COR-L47 (cell line): ENCODE measurements at regions not wholly inside any gene's neighbourhood (a gene's known extent, or its start where the extent isn't known, plus 50 kb on each side); places are given as distances from the start of the nearest gene placed in this dataset.
"Not testable (repeated sequence)": the region's sequence is repeated elsewhere in the genome, so short reads cannot be mapped to it uniquely, and the experiment has no call there.

Source experiments
- DNase-seq: peaks from one replicate; lab custom pipeline; 2025; lab: John Stamatoyannopoulos, UW

GRCh38 chr5:67643536-67643935, 446.9 kb upstream of the CD180 start:
- no peak for DNase-seq

GRCh38 chr5:67639976-67640375, 443.4 kb upstream of the CD180 start:
- no peak for DNase-seq

- DNase-seq: no peak
Measured at GRCh38 chr5:67639313-67639712, 442.7 kb upstream of the CD180 start.

GRCh38 chr5:67636850-67637524, 440.4 kb upstream of the CD180 start:
- DNase-seq: no peak

GRCh38 chr5:67636091-67636490, 439.5 kb upstream of the CD180 start:
- no peak for DNase-seq

GRCh38 chr5:67627079-67627478, 430.5 kb upstream of the CD180 start:
- DNase-seq: not testable (repeated sequence)

- DNase-seq: no peak
Measured at GRCh38 chr5:67623078-67623477, 426.5 kb upstream of the CD180 start.

- no peak for DNase-seq
Measured at GRCh38 chr5:67620424-67621397, 424.1 kb upstream of the CD180 start.

GRCh38 chr5:67619636-67620035, 423.0 kb upstream of the CD180 start:
- DNase-seq: no peak

- DNase-seq: no peak
Measured at GRCh38 chr5:67619235-67619634, 422.6 kb upstream of the CD180 start.

GRCh38 chr5:67617051-67617450, 420.5 kb upstream of the CD180 start:
- DNase-seq: peak; percentile 35

- DNase-seq: no peak
Measured at GRCh38 chr5:67612961-67613360, 416.4 kb upstream of the CD180 start.

- no peak for DNase-seq
Measured at GRCh38 chr5:67610186-67610912, 413.8 kb upstream of the CD180 start.

- no peak for DNase-seq
Measured at GRCh38 chr5:67607958-67608357, 411.4 kb upstream of the CD180 start.

- DNase-seq: no peak
Measured at GRCh38 chr5:67606586-67606947, 410.0 kb upstream of the CD180 start.

- no peak for DNase-seq
Measured at GRCh38 chr5:67605730-67606585, 409.4 kb upstream of the CD180 start.

- DNase-seq: no peak
Measured at GRCh38 chr5:67591491-67591890, 394.9 kb upstream of the CD180 start.

- DNase-seq: no peak
Measured at GRCh38 chr5:67588389-67588788, 391.8 kb upstream of the CD180 start.

- DNase-seq: no peak
Measured at GRCh38 chr5:67581203-67581602, 384.6 kb upstream of the CD180 start.

GRCh38 chr5:67578011-67578410, 381.4 kb upstream of the CD180 start:
- DNase-seq: no peak

GRCh38 chr5:67577424-67577823, 380.8 kb upstream of the CD180 start:
- peak; percentile 16 for DNase-seq

- no peak for DNase-seq
Measured at GRCh38 chr5:67576112-67576511, 379.5 kb upstream of the CD180 start.
